Mesenchymal stem cell (in vitro differentiated cells and primary cell): ENCODE measurements at regions not wholly inside any gene's neighbourhood (a gene's known extent, or its start where the extent isn't known, plus 50 kb on each side); places are given as distances from the start of the nearest gene placed in this dataset.

ENCODE experiments used
- DNase-seq: peaks from one replicate; pipeline ENCODE4 v3.0.0-alpha.2; 2013
- H2AFZ ChIP-seq: one replicate; pipeline ENCODE4 v1.6.1; 2013; ENCODE audit warnings: low read depth, mild to moderate bottlenecking, control low read depth, inconsistent platforms, low read length, moderate library complexity
- H2AK5ac ChIP-seq: 2 replicates; pipeline ENCODE4 v1.6.1; 2013; ENCODE audit warnings: low read length, moderate library complexity, mild to moderate bottlenecking, inconsistent platforms; ENCODE audit not compliant: severe bottlenecking
- H2BK120ac ChIP-seq: one replicate; pipeline ENCODE4 v1.6.1; 2013; ENCODE audit warnings: low read depth, mild to moderate bottlenecking, inconsistent platforms, low read length, moderate library complexity
- H2BK12ac ChIP-seq, 2 experiments: one replicate each; pipeline ENCODE4 v1.6.1; 2013; ENCODE audit warnings: inconsistent platforms in 2 of 2, low read length in 2 of 2, mild to moderate bottlenecking in 2 of 2, moderate library complexity in 2 of 2, control low read depth in 1 of 2
- H2BK15ac ChIP-seq: one replicate; pipeline ENCODE4 v1.6.1; 2013; ENCODE audit warnings: mild to moderate bottlenecking, low read depth, inconsistent platforms; ENCODE audit not compliant: poor library complexity, severe bottlenecking
- H2BK5ac ChIP-seq: 2 replicates; pipeline ENCODE4 v1.6.1; 2013; ENCODE audit warnings: low read depth, mild to moderate bottlenecking, low read length, control low read depth, inconsistent platforms; ENCODE audit not compliant: poor library complexity, severe bottlenecking
- H3K14ac ChIP-seq, 2 experiments: one replicate each; pipeline ENCODE4 v1.6.1; 2013; ENCODE audit warnings: inconsistent platforms in 2 of 2, low read length in 2 of 2, control low read depth in 1 of 2, mild to moderate bottlenecking in 1 of 2, moderate library complexity in 1 of 2
- H3K18ac ChIP-seq, 2 experiments: one replicate each; pipeline ENCODE4 v1.6.1; 2013; ENCODE audit warnings: inconsistent platforms in 2 of 2, low read length in 2 of 2, control low read depth in 1 of 2, low read depth in 1 of 2, mild to moderate bottlenecking in 1 of 2
- H3K23ac ChIP-seq, 2 experiments: one replicate each; pipeline ENCODE4 v1.6.1; 2013; ENCODE audit warnings: inconsistent platforms in 2 of 2, low read length in 2 of 2, mild to moderate bottlenecking in 2 of 2, moderate library complexity in 2 of 2, control low read depth in 1 of 2
- H3K27ac ChIP-seq: 2 replicates; pipeline ENCODE4 v1.5.1; 2013; ENCODE audit warnings: mild to moderate bottlenecking, moderate library complexity, low read length, control low read depth, inconsistent platforms; ENCODE audit not compliant: poor library complexity, severe bottlenecking
- H3K27me3 ChIP-seq, 2 experiments: 2 replicates each; pipeline versions ENCODE4 v1.6.1 to v1.7.0; 2013; ENCODE audit warnings: low read length in 2 of 2, mild to moderate bottlenecking in 2 of 2, moderate library complexity in 2 of 2, control low read depth in 1 of 2, inconsistent platforms in 1 of 2; ENCODE audit not compliant: control insufficient read depth in 1 of 2, insufficient read depth in 1 of 2
- H3K36me3 ChIP-seq, 2 experiments: 2 replicates each; pipeline versions ENCODE4 v1.6.1 to v1.7.0; 2013; ENCODE audit warnings: low read length in 2 of 2, control low read depth in 1 of 2, inconsistent platforms in 1 of 2, low read depth in 1 of 2, mild to moderate bottlenecking in 1 of 2; ENCODE audit not compliant: insufficient read depth in 2 of 2, control insufficient read depth in 1 of 2
- H3K4ac ChIP-seq, 2 experiments: one replicate each; pipeline ENCODE4 v1.6.1; 2013; ENCODE audit warnings: inconsistent platforms in 2 of 2, low read length in 2 of 2, mild to moderate bottlenecking in 2 of 2, moderate library complexity in 2 of 2, control low read depth in 1 of 2, low read depth in 1 of 2
- H3K4me1 ChIP-seq: 2 replicates; pipeline ENCODE4 v1.6.1; 2013; ENCODE audit warnings: low read depth, low read length, control low read depth; ENCODE audit not compliant: control insufficient read depth, insufficient read depth
- H3K4me2 ChIP-seq: 2 replicates; pipeline ENCODE4 v1.6.1; 2013; ENCODE audit warnings: low read length, mild to moderate bottlenecking, inconsistent platforms; ENCODE audit not compliant: poor library complexity, severe bottlenecking
- H3K4me3 ChIP-seq, 2 experiments: 2 replicates each; pipeline versions ENCODE4 v1.5.1 to v1.7.0; 2013; ENCODE audit warnings: low read length in 2 of 2, mild to moderate bottlenecking in 2 of 2, control low read depth in 1 of 2, low read depth in 1 of 2; ENCODE audit not compliant: insufficient read depth in 1 of 2
- H3K79me1 ChIP-seq: replicated peaks from 2 replicates; pipeline ENCODE4 v1.6.1; 2013; ENCODE audit warnings: mild to moderate bottlenecking, control low read depth, low read length, inconsistent platforms; ENCODE audit not compliant: poor library complexity, severe bottlenecking
- H3K9ac ChIP-seq: 2 replicates; pipeline ENCODE4 v1.7.0; 2013; ENCODE audit warnings: mild to moderate bottlenecking, low read length, moderate library complexity
- H3K9me3 ChIP-seq: 2 replicates; pipeline ENCODE4 v1.7.0; 2013; ENCODE audit warnings: mild to moderate bottlenecking, low read length; ENCODE audit not compliant: control insufficient read depth
- H4K8ac ChIP-seq: one replicate; pipeline ENCODE4 v1.6.1; 2013; ENCODE audit warnings: inconsistent platforms, mild to moderate bottlenecking, low read length, moderate library complexity
- H4K91ac ChIP-seq: one replicate; pipeline ENCODE4 v1.6.1; 2013; ENCODE audit warnings: mild to moderate bottlenecking, low read length, inconsistent platforms
- WGBS: methylation state at CpG from one replicate; pipeline ENCODE4 v1.1.7; 2013; ENCODE audit warnings: mixed read lengths; 5-methylcytosine and 5-hydroxymethylcytosine counted together

DNA sequence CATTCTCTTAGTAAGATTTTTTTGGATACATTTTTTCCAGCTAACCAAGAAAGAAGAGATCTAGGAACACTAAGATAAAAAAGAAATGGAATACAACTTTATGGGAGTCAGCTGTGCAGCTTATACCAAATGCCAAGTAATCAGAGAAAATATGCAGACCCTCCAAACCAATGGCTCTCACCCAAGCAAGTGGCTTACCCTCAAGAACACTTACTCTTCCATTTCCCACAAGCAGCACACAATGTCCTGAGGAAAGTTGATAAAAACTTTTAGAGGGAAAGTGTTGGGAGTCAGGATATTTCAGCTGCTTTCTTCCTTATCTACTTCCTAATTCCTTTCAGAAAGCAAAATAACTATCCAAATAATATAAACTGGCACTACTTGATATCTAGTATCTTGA is 631.8 kb downstream of the RWDD3 start:
- Histone ChIP-seq H3K4me1 (no peaks in the 10 kb centered on the region), H3K23ac (no peak overlapping the region), H3K14ac (no peak overlapping the region), H2AFZ (no peak overlapping the region), H3K36me3 (no peaks in the 10 kb centered on the region), H3K4me2 (no peak overlapping the region), H4K91ac (no peak overlapping the region), H3K27ac (no peak overlapping the region), H3K27me3 (no peaks in the 10 kb centered on the region), H3K9ac (no peak overlapping the region), H2BK120ac (no peak overlapping the region), H3K9me3 (no peaks in the 10 kb centered on the region), H2BK12ac (no peak overlapping the region), H3K18ac (no peak overlapping the region), H4K8ac (no peak overlapping the region), H3K4me3 (no peak overlapping the region), H3K79me1 (no peaks in the 10 kb centered on the region), H2BK5ac (no peak overlapping the region), H3K4ac (no peak overlapping the region), H2BK15ac (no peak overlapping the region), H2AK5ac (no peak overlapping the region)
- no peak for DNase-seq

- Histone ChIP-seq H2BK120ac (no peak overlapping the region), H3K23ac (no peak overlapping the region), H4K8ac (no peak overlapping the region), H3K4me2 (no peak overlapping the region), H2AFZ (no peak overlapping the region), H3K9me3 (no peaks in the 10 kb centered on the region), H2BK15ac (no peak overlapping the region), H2BK12ac (no peak overlapping the region), H4K91ac (no peak overlapping the region), H3K27ac (no peak overlapping the region), H3K4me1 (no peaks in the 10 kb centered on the region), H2BK5ac (no peak overlapping the region), H2AK5ac (no peak overlapping the region), H3K27me3 (no peaks in the 10 kb centered on the region), H3K14ac (no peak overlapping the region), H3K4ac (no peak overlapping the region), H3K18ac (no peak overlapping the region), H3K9ac (no peak overlapping the region), H3K79me1 (no peaks in the 10 kb centered on the region), H3K4me3 (no peak overlapping the region), H3K36me3 (no peaks in the 10 kb centered on the region)
- no peak for DNase-seq
- 77% methylated on average over 5 of the region's 5 CpGs for WGBS
Measured at GRCh38 chr1:95876276-95876675, 642.3 kb downstream of the RWDD3 start.

GRCh38 chr1:95879498-95880050 is 645.6 kb downstream of the RWDD3 start:
- Histone ChIP-seq H2BK12ac (no peak overlapping the region), H3K4me1 (no peaks in the 10 kb centered on the region), H2AFZ (no peak overlapping the region), H3K4me3 (no peak overlapping the region), H3K18ac (no peak overlapping the region), H2BK120ac (no peak overlapping the region), H3K23ac (no peak overlapping the region), H3K27me3 (no peaks in the 10 kb centered on the region), H3K14ac (no peak overlapping the region), H3K36me3 (no peaks in the 10 kb centered on the region), H4K8ac (no peak overlapping the region), H2AK5ac (no peak overlapping the region), H2BK5ac (no peak overlapping the region), H2BK15ac (no peak overlapping the region), H3K27ac (no peak overlapping the region), H3K4ac (no peak overlapping the region), H3K9me3 (no peaks in the 10 kb centered on the region), H3K9ac (no peak overlapping the region), H3K4me2 (no peak overlapping the region), H4K91ac (no peak overlapping the region), H3K79me1 (no peaks in the 10 kb centered on the region)
- WGBS = 64% methylated on average over 3 of the region's 3 CpGs
- DNase-seq = no peak

GRCh38 chr1:95888941-95889390 is 655.0 kb downstream of the RWDD3 start:
- Histone ChIP-seq H2BK120ac (no peak overlapping the region), H3K18ac (no peak overlapping the region), H3K4me1 (no peaks in the 10 kb centered on the region), H2AFZ (no peak overlapping the region), H3K4me3 (peak overlapping the region in 1 of 2 experiments; percentile 60), H3K27ac (no peak overlapping the region), H3K27me3 (no peaks in the 10 kb centered on the region), H2BK5ac (no peak overlapping the region), H3K9me3 (no peaks in the 10 kb centered on the region), H2AK5ac (no peak overlapping the region), H2BK15ac (no peak overlapping the region), H3K14ac (no peak overlapping the region), H2BK12ac (no peak overlapping the region), H3K36me3 (no peaks in the 10 kb centered on the region), H3K4me2 (peak overlapping the region; percentile 16), H3K9ac (peak overlapping the region; percentile 64), H3K4ac (no peak overlapping the region), H4K8ac (no peak overlapping the region), H3K23ac (no peak overlapping the region), H3K79me1 (no peaks in the 10 kb centered on the region), H4K91ac (no peak overlapping the region)
- WGBS = 21% methylated on average over 5 of the region's 5 CpGs
- no peak for DNase-seq
